ENCODE measurements at regions not wholly inside any gene's neighbourhood (a gene's known extent, or its start where the extent isn't known, plus 50 kb on each side); places are given as distances from the start of the nearest gene placed in this dataset.
"Not testable (repeated sequence)": the region's sequence is repeated elsewhere in the genome, so short reads cannot be mapped to it uniquely, and the experiment has no call there.

GRCh38 chr16:60078819-60079218 is 1344.7 kb upstream of the GOT2 start:
- ATAC-seq; H3K9ac ChIP-seq (ENCODE audit: control insufficient read depth, insufficient read depth, low read length); H3K4me1 ChIP-seq (ENCODE audit: control insufficient read depth, insufficient read depth, low read length); CTCF ChIA-PET; DNase-seq (ENCODE audit: low read depth, low spot score); H3K36me3 ChIP-seq (ENCODE audit: control insufficient read depth in 2 of 2, insufficient read depth in 2 of 2, low read length in 1 of 2); H3K9me3 ChIP-seq (replicated peaks; ENCODE audit: control insufficient read depth, insufficient read depth, low read length); intact Hi-C loops (cut with micrococcal nuclease; ENCODE audit: unreplicated experiment); BruUV-seq (replicated peaks); RAD21 ChIA-PET (ENCODE audit: unreplicated experiment); FAIRE-seq; H2AFZ ChIP-seq (ENCODE audit: control insufficient read depth, low read depth, low read length); SMC1A ChIA-PET (ENCODE audit: uncharacterized antibody, unreplicated experiment); H3K79me2 ChIP-seq (ENCODE audit: control insufficient read depth, insufficient read depth, low read length); H3K4me3 ChIP-seq; H3K27me3 ChIP-seq (replicated peaks in 1 of 2; ENCODE audit: control insufficient read depth in 2 of 2, insufficient read depth in 2 of 2, low read length in 1 of 2); H3K27ac ChIP-seq (ENCODE audit: control insufficient read depth, insufficient read depth); POLR2A ChIA-PET; H4K20me1 ChIP-seq (ENCODE audit: control insufficient read depth, insufficient read depth); H3K4me2 ChIP-seq (ENCODE audit: control insufficient read depth, insufficient read depth): not testable (repeated sequence)
- WGBS (ENCODE audit: insufficient coverage, insufficient replicate concordance, low lambda C conversion rate, missing lambda C conversion rate), result 82% methylated on average over 8 of the region's 10 CpGs
- in situ Hi-C loops (cut with MboI), result loop anchor here (10.0 kb wide), 1 partner anchor 64 kb away; no protein-coding TSS in a partner anchor

- no peaks in the 10 kb centered on the region for H4K20me1 ChIP-seq (ENCODE audit: control insufficient read depth, insufficient read depth)
- SMC1A ChIA-PET (ENCODE audit: uncharacterized antibody, unreplicated experiment), result no interaction called here
- 43% methylated on average over 3 of the region's 3 CpGs for WGBS (ENCODE audit: insufficient coverage, insufficient replicate concordance, low lambda C conversion rate, missing lambda C conversion rate)
- no peak overlapping the region for H3K4me3 ChIP-seq
- no peaks in the 10 kb centered on the region for H3K36me3 ChIP-seq (ENCODE audit: control insufficient read depth in 2 of 2, insufficient read depth in 2 of 2, low read length in 1 of 2)
- no peaks in the 10 kb centered on the region for H3K27me3 ChIP-seq (replicated peaks in 1 of 2; ENCODE audit: control insufficient read depth in 2 of 2, insufficient read depth in 2 of 2, low read length in 1 of 2)
- intact Hi-C loops (cut with micrococcal nuclease; ENCODE audit: unreplicated experiment) (no loop called here), in situ Hi-C loops (cut with MboI) (loop anchor here (10.0 kb wide), 1 partner anchor 63 kb away; no protein-coding TSS in a partner anchor)
- no peaks in the 10 kb centered on the region for H3K4me1 ChIP-seq (ENCODE audit: control insufficient read depth, insufficient read depth, low read length)
- POLR2A ChIA-PET, result no interaction called here
- no peak overlapping the region for H2AFZ ChIP-seq (ENCODE audit: control insufficient read depth, low read depth, low read length)
- H3K9ac ChIP-seq (ENCODE audit: control insufficient read depth, insufficient read depth, low read length), result no peak overlapping the region
- FAIRE-seq (no peak), DNase-seq (ENCODE audit: low read depth, low spot score) (no peak), ATAC-seq (no peak)
- H3K27ac ChIP-seq (ENCODE audit: control insufficient read depth, insufficient read depth), result no peak overlapping the region
- BruUV-seq (replicated peaks), result no TSS peak
- no peak overlapping the region for H3K4me2 ChIP-seq (ENCODE audit: control insufficient read depth, insufficient read depth)
- RAD21 ChIA-PET (ENCODE audit: unreplicated experiment), result no interaction called here
- CTCF ChIA-PET, result no interaction called here
- no peaks in the 10 kb centered on the region for H3K9me3 ChIP-seq (replicated peaks; ENCODE audit: control insufficient read depth, insufficient read depth, low read length)
- H3K79me2 ChIP-seq (ENCODE audit: control insufficient read depth, insufficient read depth, low read length), result no peaks in the 10 kb centered on the region
- TF ChIP-seq STAT3 (IDR thresholded peaks at IDR 0.05; ENCODE audit: low read depth, low read length), result no peak
- TF ChIP-seq BCL3 (IDR thresholded peaks at IDR 0.05; ENCODE audit: borderline replicate concordance, insufficient read depth, low read depth, low read length, poor library complexity, severe bottlenecking), result no peak
- TF ChIP-seq MYC (IDR thresholded peaks at IDR 0.05; ENCODE audit: insufficient read depth, insufficient read length, insufficient replicate concordance, low read length, severe bottlenecking), result no peak
- TF ChIP-seq ETV6 (conservative IDR thresholded peaks at IDR 0.05 in 1 of 2, IDR thresholded peaks at IDR 0.05 in 1 of 2; ENCODE audit: borderline replicate concordance in 1 of 2, low read depth in 1 of 2), result no peak
- no peak for TF ChIP-seq PBX3 (IDR thresholded peaks at IDR 0.05; ENCODE audit: insufficient replicate concordance, low read depth, low read length)
- TF ChIP-seq ESRRA (IDR thresholded peaks at IDR 0.05; ENCODE audit: low read length), result no peak
- no peak for TF ChIP-seq NKRF (conservative IDR thresholded peaks at IDR 0.05)
- TF ChIP-seq HDAC6 (IDR thresholded peaks at IDR 0.05; ENCODE audit: unreplicated experiment), result no peak
- no peak for TF ChIP-seq ATF2 (IDR thresholded peaks at IDR 0.05; ENCODE audit: low read length)
These were observed 1343.7 kb upstream of the GOT2 start for GRCh38 chr16:60077861-60078260.
